SK-N-SH (cell line): ENCODE measurements at regions not wholly inside any gene's neighbourhood (a gene's known extent, or its start where the extent isn't known, plus 50 kb on each side); places are given as distances from the start of the nearest gene placed in this dataset.

Experiments used
- CTCF ChIA-PET: fragments of 300-600, 350-600 bp; formaldehyde crosslinking; extraction: SDS; loops from one replicate; lab custom pipeline; 2021; lab: Yijun Ruan, JAX
- POLR2A ChIA-PET: fragments of 350-600 bp; sonication (Branson Sonifier 250); formaldehyde crosslinking; extraction: SDS; loops from one replicate; lab custom pipeline; 2020; ENCODE audit warnings: antibody characterized with exemption, inconsistent platforms; lab: Yijun Ruan, JAX
- DNase-seq: peaks from one replicate; pipeline ENCODE4 v3.0.0; 2012
- H2AFZ ChIP-seq: fragments of 200-600 bp; sonication (generic); 2 replicates; pipeline ENCODE4 v1.8.1; 2016; ENCODE audit warnings: antibody characterized with exemption, mild to moderate bottlenecking, low read depth
- H3F3A ChIP-seq: fragments of 200-600 bp; sonication (generic); replicated peaks from 2 replicates; pipeline ENCODE3; 2016; ENCODE audit warnings: antibody characterized with exemption, mild to moderate bottlenecking; ENCODE audit not compliant: insufficient read depth
- H3K27ac ChIP-seq, 2 experiments: fragments of 200-500 bp in 1 of 2; fragments of 200-600 bp in 1 of 2; sonication (Bioruptor generic) in 1 of 2; sonication (generic), shearing (Covaris generic) in 1 of 2; 2 replicates each; pipeline versions ENCODE4 v1.5.1 to v1.6.1; 2014 to 2016; ENCODE audit warnings: low read depth in 2 of 2, inconsistent platforms in 1 of 2, low read length in 1 of 2, mild to moderate bottlenecking in 1 of 2, mixed read lengths in 1 of 2
- H3K27me3 ChIP-seq: fragments of 200-600 bp; sonication (generic), shearing (Covaris generic); 2 replicates; pipeline ENCODE4 v1.6.1; 2016; ENCODE audit warnings: mixed run types; ENCODE audit not compliant: insufficient read depth
- H3K36me3 ChIP-seq, 2 experiments: fragments of 200-500 bp in 1 of 2; fragments of 200-600 bp in 1 of 2; sonication (Bioruptor generic) in 1 of 2; sonication (generic) in 1 of 2; replicated peaks in 1 of 2; 2 replicates each; pipeline versions ENCODE3 to v1.5.1; 2014 to 2016; ENCODE audit warnings: low read length in 1 of 2, mild to moderate bottlenecking in 1 of 2; ENCODE audit not compliant: insufficient read depth in 2 of 2, control insufficient read depth in 1 of 2
- H3K4me1 ChIP-seq, 2 experiments: fragments of 200-500 bp in 1 of 2; fragments of 200-600 bp in 1 of 2; sonication (Bioruptor generic) in 1 of 2; sonication (generic), shearing (Covaris generic) in 1 of 2; 2 replicates each; pipeline versions ENCODE4 v1.5.1 to v1.6.1; 2014 to 2016; ENCODE audit warnings: low read depth in 1 of 2, low read length in 1 of 2, mixed run types in 1 of 2; ENCODE audit not compliant: insufficient read depth in 2 of 2, control insufficient read depth in 1 of 2
- H3K4me2 ChIP-seq: fragments of 200-600 bp; sonication (generic), shearing (Covaris generic); 2 replicates; pipeline ENCODE4 v1.6.1; 2017; ENCODE audit warnings: mixed run types
- H3K4me3 ChIP-seq, 2 experiments: fragments of 200-500 bp in 1 of 2; fragments of 200-600 bp in 1 of 2; sonication (Bioruptor generic) in 1 of 2; sonication (generic), shearing (Covaris generic) in 1 of 2; 2 replicates each; pipeline versions ENCODE4 v1.5.1 to v1.8.1; 2014 to 2016; ENCODE audit warnings: low read depth in 2 of 2, inconsistent platforms in 1 of 2, low read length in 1 of 2, mild to moderate bottlenecking in 1 of 2, mixed read lengths in 1 of 2, moderate library complexity in 1 of 2
- H3K79me2 ChIP-seq: fragments of 200-600 bp; sonication (generic); 2 replicates; pipeline ENCODE4 v1.8.1; 2017; ENCODE audit warnings: mild to moderate bottlenecking; ENCODE audit not compliant: insufficient read depth
- H3K9ac ChIP-seq: fragments of 200-600 bp; sonication (generic); 2 replicates; pipeline ENCODE4 v1.6.1; 2017; ENCODE audit warnings: mixed run types
- H3K9me2 ChIP-seq: fragments of 200-600 bp; sonication (generic); 2 replicates; pipeline ENCODE4 v1.6.1; 2017; ENCODE audit warnings: mixed run types
- H3K9me3 ChIP-seq: fragments of 200-600 bp; sonication (generic); 2 replicates; pipeline ENCODE4 v1.6.1; 2017; ENCODE audit warnings: mixed run types, mild to moderate bottlenecking, moderate library complexity
- H4K20me1 ChIP-seq: fragments of 200-600 bp; sonication (generic); 2 replicates; pipeline ENCODE4 v1.6.1; 2017; ENCODE audit warnings: mild to moderate bottlenecking, mixed run types; ENCODE audit not compliant: insufficient read depth
- CHD2 ChIP-seq: fragments of 150-350 bp; IDR thresholded peaks from 2 replicates; pipeline ENCODE4 v1.6.1; 2018; ENCODE audit warnings: low read length; ENCODE audit not compliant: partially characterized antibody
- ELF1 ChIP-seq: IDR thresholded peaks from 2 replicates; pipeline ENCODE4 v1.4.0; 2012
- EP300 ChIP-seq, 2 experiments: IDR thresholded peaks; 2 replicates each; pipeline versions ENCODE4 v1.4.0 to v1.6.1; 2012; ENCODE audit warnings: borderline replicate concordance in 1 of 2, low read depth in 1 of 2, low read length in 1 of 2
- EZH2phosphoT487 ChIP-seq: fragments of 200-600 bp; sonication (generic); IDR thresholded peaks from 2 replicates; pipeline ENCODE4 v1.6.1; 2017; ENCODE audit warnings: low read depth, mixed run types, mild to moderate bottlenecking, antibody characterized with exemption, moderate library complexity, borderline replicate concordance
- FOSL2 ChIP-seq: IDR thresholded peaks from 2 replicates; pipeline ENCODE4 v1.4.0; 2012; ENCODE audit warnings: low read depth, mild to moderate bottlenecking, moderate library complexity, borderline replicate concordance
- FOXJ3 ChIP-seq: sonication (generic); formaldehyde crosslinking; IDR thresholded peaks from 2 replicates; pipeline ENCODE4 v1.5.1; 2020; ENCODE audit warnings: mild to moderate bottlenecking, missing genetic modification reagents
- FOXM1 ChIP-seq: IDR thresholded peaks from 2 replicates; pipeline ENCODE4 v1.4.0; 2012; ENCODE audit warnings: low read depth, mild to moderate bottlenecking
- GATA2 ChIP-seq: sonication (generic); formaldehyde crosslinking; IDR thresholded peaks from 2 replicates; pipeline ENCODE4 v1.5.0; 2020; ENCODE audit warnings: mild to moderate bottlenecking, missing genetic modification reagents
- JUND ChIP-seq: IDR thresholded peaks from 2 replicates; pipeline ENCODE4 v1.4.0; 2012
- MEF2A ChIP-seq: IDR thresholded peaks from 2 replicates; pipeline ENCODE4 v1.4.0; 2012; ENCODE audit warnings: low read depth, borderline replicate concordance
- NFIC ChIP-seq: IDR thresholded peaks from 2 replicates; pipeline ENCODE4 v1.4.0; 2012; ENCODE audit warnings: borderline replicate concordance
- NRF1 ChIP-seq: IDR thresholded peaks from 2 replicates; pipeline ENCODE4 v1.6.1; 2012; ENCODE audit warnings: low read depth, mild to moderate bottlenecking, low read length
- RCOR1 ChIP-seq: fragments of 150-350 bp; IDR thresholded peaks from 2 replicates; pipeline ENCODE4 v1.6.1; 2017; ENCODE audit warnings: antibody characterized with exemption, low read length
- REST ChIP-seq: IDR thresholded peaks from 2 replicates; pipeline ENCODE4 v1.6.1; 2012; ENCODE audit warnings: mild to moderate bottlenecking, low read depth, low read length, moderate library complexity
- SIN3A ChIP-seq: IDR thresholded peaks from 2 replicates; pipeline ENCODE4 v1.6.1; 2012; ENCODE audit warnings: low read depth, mild to moderate bottlenecking, low read length, moderate library complexity, borderline replicate concordance
- SMC3 ChIP-seq: IDR thresholded peaks from 2 replicates; pipeline ENCODE4 v1.6.1; 2012; ENCODE audit warnings: low read depth, low read length, improper control_type of control experiment
- TCF12 ChIP-seq: IDR thresholded peaks from 2 replicates; pipeline ENCODE4 v1.4.0; 2012
- TEAD4 ChIP-seq: IDR thresholded peaks from 2 replicates; pipeline ENCODE4 v1.4.0; 2012; ENCODE audit warnings: mild to moderate bottlenecking, borderline replicate concordance; ENCODE audit not compliant: insufficient read depth
- YY1 ChIP-seq: IDR thresholded peaks from 2 replicates; pipeline ENCODE4 v1.4.0; 2012; ENCODE audit warnings: low read depth, mild to moderate bottlenecking
- WGBS: methylation state at CpG from one replicate; pipeline ENCODE4 v1.1.6; 2017; ENCODE audit warnings: low lambda C conversion rate; 5-methylcytosine and 5-hydroxymethylcytosine counted together
- TF ChIP-seq, protein P1 (sequence below): fragments of 200-600 bp; sonication (generic); IDR thresholded peaks from 2 replicates; pipeline ENCODE4 v1.6.1; 2017; ENCODE audit warnings: antibody characterized with exemption, mild to moderate bottlenecking, moderate library complexity
- TF ChIP-seq, protein P2 (sequence below): fragments of 150-350 bp; IDR thresholded peaks from 2 replicates; pipeline ENCODE4 v1.6.1; 2017; ENCODE audit warnings: antibody characterized with exemption, low read length, low read depth, borderline replicate concordance

- TF ChIP-seq EP300 (IDR thresholded peaks at IDR 0.05; ENCODE audit: borderline replicate concordance in 1 of 2, low read depth in 1 of 2, low read length in 1 of 2), result no peak
- no peak for TF ChIP-seq MEF2A
- no peak for TF ChIP-seq EZH2phosphoT487
- no peak for TF ChIP-seq REST
- no peak for TF ChIP-seq ELF1
Observed at GRCh38 chr6:117022774-117023173, 145.7 kb downstream of the RFX6 start (continued).

DNA sequence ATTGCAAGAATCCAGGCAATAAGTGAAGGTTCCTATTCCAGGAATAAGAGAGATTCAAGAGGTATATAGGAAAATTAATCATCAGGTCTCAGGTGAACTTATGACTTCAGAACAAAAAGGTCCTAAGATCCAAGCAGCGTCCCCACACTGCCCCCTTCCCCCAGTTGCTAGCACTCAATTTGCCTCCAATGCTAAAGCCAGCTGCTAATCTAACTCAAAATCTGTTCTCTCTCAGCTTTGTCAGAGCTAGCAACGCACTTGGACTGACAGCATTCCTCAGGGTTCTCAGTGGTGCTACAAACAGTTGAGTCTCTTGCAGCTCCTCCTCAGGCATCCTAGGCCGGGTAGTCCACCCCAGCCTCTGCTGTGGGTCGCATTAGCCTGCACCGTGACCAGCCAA lies 148.3 kb downstream of the RFX6 start:
- H3K27ac ChIP-seq, result no peak overlapping the region
- no peaks in the 10 kb centered on the region for H3K9me3 ChIP-seq
- no peak overlapping the region for H3K4me3 ChIP-seq
- H3K4me2 ChIP-seq, result no peak overlapping the region
- no peaks in the 10 kb centered on the region for H3K79me2 ChIP-seq
- H3K4me1 ChIP-seq, result no peaks in the 10 kb centered on the region
- H3K9me2 ChIP-seq, result no peaks in the 10 kb centered on the region
- ChIA-PET CTCF (no interaction called here), POLR2A (no interaction called here)
- no peaks in the 10 kb centered on the region for H4K20me1 ChIP-seq
- DNase-seq, result no peak
- 0% methylated on average over 5 of the region's 5 CpGs for WGBS
- H3K9ac ChIP-seq, result no peak overlapping the region
- TF ChIP-seq FOXM1 (no peak), CHD2 (no peak), NRF1 (no peak), TEAD4 (no peak), YY1 (no peak), FOSL2 (no peak), FOXJ3 (CRISPR knock-in tag) (no peak), REST (no peak), JUND (no peak), SMC3 (no peak), GATA2 (CRISPR knock-in tag) (no peak), RCOR1 (no peak), NFIC (no peak), SIN3A (no peak), ELF1 (no peak), TCF12 (no peak)
- TF ChIP-seq, protein P1, sequence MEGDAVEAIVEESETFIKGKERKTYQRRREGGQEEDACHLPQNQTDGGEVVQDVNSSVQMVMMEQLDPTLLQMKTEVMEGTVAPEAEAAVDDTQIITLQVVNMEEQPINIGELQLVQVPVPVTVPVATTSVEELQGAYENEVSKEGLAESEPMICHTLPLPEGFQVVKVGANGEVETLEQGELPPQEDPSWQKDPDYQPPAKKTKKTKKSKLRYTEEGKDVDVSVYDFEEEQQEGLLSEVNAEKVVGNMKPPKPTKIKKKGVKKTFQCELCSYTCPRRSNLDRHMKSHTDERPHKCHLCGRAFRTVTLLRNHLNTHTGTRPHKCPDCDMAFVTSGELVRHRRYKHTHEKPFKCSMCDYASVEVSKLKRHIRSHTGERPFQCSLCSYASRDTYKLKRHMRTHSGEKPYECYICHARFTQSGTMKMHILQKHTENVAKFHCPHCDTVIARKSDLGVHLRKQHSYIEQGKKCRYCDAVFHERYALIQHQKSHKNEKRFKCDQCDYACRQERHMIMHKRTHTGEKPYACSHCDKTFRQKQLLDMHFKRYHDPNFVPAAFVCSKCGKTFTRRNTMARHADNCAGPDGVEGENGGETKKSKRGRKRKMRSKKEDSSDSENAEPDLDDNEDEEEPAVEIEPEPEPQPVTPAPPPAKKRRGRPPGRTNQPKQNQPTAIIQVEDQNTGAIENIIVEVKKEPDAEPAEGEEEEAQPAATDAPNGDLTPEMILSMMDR, result no peak
- TF ChIP-seq, protein P2, sequence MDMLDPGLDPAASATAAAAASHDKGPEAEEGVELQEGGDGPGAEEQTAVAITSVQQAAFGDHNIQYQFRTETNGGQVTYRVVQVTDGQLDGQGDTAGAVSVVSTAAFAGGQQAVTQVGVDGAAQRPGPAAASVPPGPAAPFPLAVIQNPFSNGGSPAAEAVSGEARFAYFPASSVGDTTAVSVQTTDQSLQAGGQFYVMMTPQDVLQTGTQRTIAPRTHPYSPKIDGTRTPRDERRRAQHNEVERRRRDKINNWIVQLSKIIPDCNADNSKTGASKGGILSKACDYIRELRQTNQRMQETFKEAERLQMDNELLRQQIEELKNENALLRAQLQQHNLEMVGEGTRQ, result no peak
- H3F3A ChIP-seq, result no peaks in the 10 kb centered on the region
- no peaks in the 10 kb centered on the region for H3K27me3 ChIP-seq
- no peak overlapping the region for H2AFZ ChIP-seq
- no peaks in the 10 kb centered on the region for H3K36me3 ChIP-seq
